ENCODE measurements at regions not wholly inside any gene's neighbourhood (a gene's known extent, or its start where the extent isn't known, plus 50 kb on each side); places are given as distances from the start of the nearest gene placed in this dataset.

DNA sequence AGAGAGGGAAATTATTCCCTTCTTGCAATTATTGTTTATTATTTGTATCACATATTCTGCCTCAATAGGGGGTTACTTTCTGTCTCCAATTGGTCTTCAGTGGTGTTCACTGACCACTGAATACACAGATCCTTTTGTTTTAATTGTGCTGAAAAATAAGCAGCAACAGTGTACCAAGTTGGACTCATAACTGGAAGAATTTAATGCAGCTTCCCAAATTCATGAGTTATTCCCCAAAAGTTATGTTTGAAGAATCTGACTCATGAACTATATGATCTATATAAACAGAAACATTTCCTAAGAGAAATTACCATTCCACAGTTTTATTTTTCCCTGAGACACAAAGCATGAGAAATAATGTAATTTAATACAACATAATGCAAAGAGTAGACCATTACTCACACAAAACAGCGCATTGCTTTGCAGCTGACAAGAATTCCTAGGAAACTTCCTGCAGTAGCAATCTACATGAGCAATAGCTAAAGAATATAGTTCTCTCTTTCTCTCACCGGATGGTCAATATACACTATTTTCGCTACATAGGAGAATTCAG is 479.2 kb downstream of the HTR7 start:
- TF ChIP-seq HOXB5 (CRISPR knock-in tag; IDR thresholded peaks at IDR 0.05) = no peak
- TF ChIP-seq CEBPB (IDR thresholded peaks at IDR 0.05) = no peak
- TF ChIP-seq, protein P1, sequence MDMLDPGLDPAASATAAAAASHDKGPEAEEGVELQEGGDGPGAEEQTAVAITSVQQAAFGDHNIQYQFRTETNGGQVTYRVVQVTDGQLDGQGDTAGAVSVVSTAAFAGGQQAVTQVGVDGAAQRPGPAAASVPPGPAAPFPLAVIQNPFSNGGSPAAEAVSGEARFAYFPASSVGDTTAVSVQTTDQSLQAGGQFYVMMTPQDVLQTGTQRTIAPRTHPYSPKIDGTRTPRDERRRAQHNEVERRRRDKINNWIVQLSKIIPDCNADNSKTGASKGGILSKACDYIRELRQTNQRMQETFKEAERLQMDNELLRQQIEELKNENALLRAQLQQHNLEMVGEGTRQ (IDR thresholded peaks at IDR 0.05) = no peak
- no peak for TF ChIP-seq PHF8 (IDR thresholded peaks at IDR 0.05; ENCODE audit: borderline replicate concordance, low read depth)
- no peak for TF ChIP-seq RARB (CRISPR knock-in tag; IDR thresholded peaks at IDR 0.05)
- TF ChIP-seq HEYL (CRISPR knock-in tag; IDR thresholded peaks at IDR 0.05) = no peak
- TF ChIP-seq CHD2 (IDR thresholded peaks at IDR 0.05; ENCODE audit: low read length, partially characterized antibody) = no peak
- TF ChIP-seq, protein P2, sequence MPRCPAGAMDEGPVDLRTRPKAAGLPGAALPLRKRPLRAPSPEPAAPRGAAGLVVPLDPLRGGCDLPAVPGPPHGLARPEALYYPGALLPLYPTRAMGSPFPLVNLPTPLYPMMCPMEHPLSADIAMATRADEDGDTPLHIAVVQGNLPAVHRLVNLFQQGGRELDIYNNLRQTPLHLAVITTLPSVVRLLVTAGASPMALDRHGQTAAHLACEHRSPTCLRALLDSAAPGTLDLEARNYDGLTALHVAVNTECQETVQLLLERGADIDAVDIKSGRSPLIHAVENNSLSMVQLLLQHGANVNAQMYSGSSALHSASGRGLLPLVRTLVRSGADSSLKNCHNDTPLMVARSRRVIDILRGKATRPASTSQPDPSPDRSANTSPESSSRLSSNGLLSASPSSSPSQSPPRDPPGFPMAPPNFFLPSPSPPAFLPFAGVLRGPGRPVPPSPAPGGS (IDR thresholded peaks at IDR 0.05) = no peak
- TF ChIP-seq, protein P3, sequence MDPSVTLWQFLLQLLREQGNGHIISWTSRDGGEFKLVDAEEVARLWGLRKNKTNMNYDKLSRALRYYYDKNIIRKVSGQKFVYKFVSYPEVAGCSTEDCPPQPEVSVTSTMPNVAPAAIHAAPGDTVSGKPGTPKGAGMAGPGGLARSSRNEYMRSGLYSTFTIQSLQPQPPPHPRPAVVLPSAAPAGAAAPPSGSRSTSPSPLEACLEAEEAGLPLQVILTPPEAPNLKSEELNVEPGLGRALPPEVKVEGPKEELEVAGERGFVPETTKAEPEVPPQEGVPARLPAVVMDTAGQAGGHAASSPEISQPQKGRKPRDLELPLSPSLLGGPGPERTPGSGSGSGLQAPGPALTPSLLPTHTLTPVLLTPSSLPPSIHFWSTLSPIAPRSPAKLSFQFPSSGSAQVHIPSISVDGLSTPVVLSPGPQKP (IDR thresholded peaks at IDR 0.05; ENCODE audit: low read depth, low read length) = no peak
- TF ChIP-seq ESRRA (IDR thresholded peaks at IDR 0.05; ENCODE audit: borderline replicate concordance, low read length) = no peak
- no peak for TF ChIP-seq GATA3 (IDR thresholded peaks at IDR 0.05; ENCODE audit: borderline replicate concordance)
- TF ChIP-seq NPAS2 (CRISPR knock-in tag; IDR thresholded peaks at IDR 0.05; ENCODE audit: borderline replicate concordance) = no peak
- TF ChIP-seq BHLHE40 (IDR thresholded peaks at IDR 0.05; ENCODE audit: low read depth, low read length) = no peak
- TF ChIP-seq ZFP36 (IDR thresholded peaks at IDR 0.05; ENCODE audit: borderline replicate concordance, partially characterized antibody) = no peak
- no peak for TF ChIP-seq JUN (IDR thresholded peaks at IDR 0.05)
- TF ChIP-seq RCOR1 (IDR thresholded peaks at IDR 0.05; ENCODE audit: low read depth, low read length) = no peak
- TF ChIP-seq, protein P4, sequence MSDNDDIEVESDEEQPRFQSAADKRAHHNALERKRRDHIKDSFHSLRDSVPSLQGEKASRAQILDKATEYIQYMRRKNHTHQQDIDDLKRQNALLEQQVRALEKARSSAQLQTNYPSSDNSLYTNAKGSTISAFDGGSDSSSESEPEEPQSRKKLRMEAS (IDR thresholded peaks at IDR 0.05) = no peak
- TF ChIP-seq RNF2 (IDR thresholded peaks at IDR 0.05; ENCODE audit: borderline replicate concordance, low read depth) = no peak
- TF ChIP-seq, protein P5, sequence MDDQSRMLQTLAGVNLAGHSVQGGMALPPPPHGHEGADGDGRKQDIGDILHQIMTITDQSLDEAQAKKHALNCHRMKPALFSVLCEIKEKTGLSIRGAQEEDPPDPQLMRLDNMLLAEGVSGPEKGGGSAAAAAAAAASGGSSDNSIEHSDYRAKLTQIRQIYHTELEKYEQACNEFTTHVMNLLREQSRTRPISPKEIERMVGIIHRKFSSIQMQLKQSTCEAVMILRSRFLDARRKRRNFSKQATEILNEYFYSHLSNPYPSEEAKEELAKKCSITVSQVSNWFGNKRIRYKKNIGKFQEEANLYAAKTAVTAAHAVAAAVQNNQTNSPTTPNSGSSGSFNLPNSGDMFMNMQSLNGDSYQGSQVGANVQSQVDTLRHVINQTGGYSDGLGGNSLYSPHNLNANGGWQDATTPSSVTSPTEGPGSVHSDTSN (IDR thresholded peaks at IDR 0.05) = no peak
- ChIA-PET POLR2A (no interaction called here), CTCF (no interaction called here)
- Histone ChIP-seq H3K4me2 (no peak overlapping the region), H3K4me1 (no peaks in the 10 kb centered on the region), H3K9me3 (no peaks in the 10 kb centered on the region), H3K4me3 (no peak overlapping the region), H3K27ac (no peak overlapping the region)
- no peak for ATAC-seq
- WGBS (ENCODE audit: missing lambda C conversion rate) = 35% methylated on average over 3 of the region's 3 CpGs
- no peak for FAIRE-seq
- DNase-seq (ENCODE audit: low read depth in 1 of 2, low spot score in 1 of 2) = no peak

DNA sequence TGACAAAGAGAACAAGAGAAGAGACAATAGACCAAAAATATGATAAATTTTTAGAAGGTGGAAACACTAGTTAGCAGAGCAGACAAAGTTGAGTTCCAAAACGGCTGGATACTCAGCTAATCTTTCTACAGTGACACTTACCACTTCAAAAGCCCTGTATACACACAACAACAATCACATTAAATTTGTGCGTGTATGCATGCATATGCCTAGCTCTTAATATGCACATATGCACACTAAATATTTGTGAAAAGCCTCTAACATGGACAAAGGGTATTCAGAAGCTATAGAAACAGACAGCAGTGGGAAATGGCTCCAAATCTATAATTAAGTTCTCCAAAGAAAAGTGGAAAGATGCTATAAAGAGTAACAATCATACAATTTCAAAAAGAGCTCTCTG is 476.4 kb downstream of the HTR7 start:
- ChIA-PET POLR2A (no interaction called here), CTCF (no interaction called here)
- H3K9me3 ChIP-seq = no peaks in the 10 kb centered on the region
- FAIRE-seq = no peak
- no peak for DNase-seq (ENCODE audit: low read depth in 1 of 2, low spot score in 1 of 2)
- no peak overlapping the region for H3K27ac ChIP-seq
- H3K4me2 ChIP-seq = no peak overlapping the region
- H3K4me1 ChIP-seq = no peaks in the 10 kb centered on the region
- WGBS (ENCODE audit: missing lambda C conversion rate) = 15% methylated on average over 2 of the region's 2 CpGs
- no peak for ATAC-seq
- H3K4me3 ChIP-seq = no peak overlapping the region
- no peak for TF ChIP-seq MAZ (IDR thresholded peaks at IDR 0.05; ENCODE audit: borderline replicate concordance, low read depth, low read length)
- TF ChIP-seq TP53 (CRISPR knock-in tag; IDR thresholded peaks at IDR 0.05) = no peak
- no peak for TF ChIP-seq SREBF2 (IDR thresholded peaks at IDR 0.05)
- TF ChIP-seq POLR2AphosphoS2 (conservative IDR thresholded peaks at IDR 0.05; ENCODE audit: low read length) = no peak
- TF ChIP-seq, protein P6, sequence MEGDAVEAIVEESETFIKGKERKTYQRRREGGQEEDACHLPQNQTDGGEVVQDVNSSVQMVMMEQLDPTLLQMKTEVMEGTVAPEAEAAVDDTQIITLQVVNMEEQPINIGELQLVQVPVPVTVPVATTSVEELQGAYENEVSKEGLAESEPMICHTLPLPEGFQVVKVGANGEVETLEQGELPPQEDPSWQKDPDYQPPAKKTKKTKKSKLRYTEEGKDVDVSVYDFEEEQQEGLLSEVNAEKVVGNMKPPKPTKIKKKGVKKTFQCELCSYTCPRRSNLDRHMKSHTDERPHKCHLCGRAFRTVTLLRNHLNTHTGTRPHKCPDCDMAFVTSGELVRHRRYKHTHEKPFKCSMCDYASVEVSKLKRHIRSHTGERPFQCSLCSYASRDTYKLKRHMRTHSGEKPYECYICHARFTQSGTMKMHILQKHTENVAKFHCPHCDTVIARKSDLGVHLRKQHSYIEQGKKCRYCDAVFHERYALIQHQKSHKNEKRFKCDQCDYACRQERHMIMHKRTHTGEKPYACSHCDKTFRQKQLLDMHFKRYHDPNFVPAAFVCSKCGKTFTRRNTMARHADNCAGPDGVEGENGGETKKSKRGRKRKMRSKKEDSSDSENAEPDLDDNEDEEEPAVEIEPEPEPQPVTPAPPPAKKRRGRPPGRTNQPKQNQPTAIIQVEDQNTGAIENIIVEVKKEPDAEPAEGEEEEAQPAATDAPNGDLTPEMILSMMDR (IDR thresholded peaks at IDR 0.05) = no peak
- no peak for TF ChIP-seq MAFK (IDR thresholded peaks at IDR 0.05; ENCODE audit: partially characterized antibody)
- TF ChIP-seq CHD2 (IDR thresholded peaks at IDR 0.05; ENCODE audit: low read length, partially characterized antibody) = no peak
- TF ChIP-seq, protein P2 (IDR thresholded peaks at IDR 0.05) = no peak
- TF ChIP-seq, protein P7, sequence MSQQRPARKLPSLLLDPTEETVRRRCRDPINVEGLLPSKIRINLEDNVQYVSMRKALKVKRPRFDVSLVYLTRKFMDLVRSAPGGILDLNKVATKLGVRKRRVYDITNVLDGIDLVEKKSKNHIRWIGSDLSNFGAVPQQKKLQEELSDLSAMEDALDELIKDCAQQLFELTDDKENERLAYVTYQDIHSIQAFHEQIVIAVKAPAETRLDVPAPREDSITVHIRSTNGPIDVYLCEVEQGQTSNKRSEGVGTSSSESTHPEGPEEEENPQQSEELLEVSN (IDR thresholded peaks at IDR 0.05; ENCODE audit: borderline replicate concordance, low read depth) = no peak
- TF ChIP-seq, protein P3 (IDR thresholded peaks at IDR 0.05; ENCODE audit: low read depth, low read length) = no peak
- no peak for TF ChIP-seq KDM1A (IDR thresholded peaks at IDR 0.05; ENCODE audit: low read depth)
- no peak for TF ChIP-seq RFX5 (IDR thresholded peaks at IDR 0.05)
- no peak for TF ChIP-seq HOXA7 (CRISPR knock-in tag; IDR thresholded peaks at IDR 0.05)
